NCI-H345 treated with DMSO at 0.1 percent for 48 hours (cell line): ENCODE measurements at regions not wholly inside any gene's neighbourhood (a gene's known extent, or its start where the extent isn't known, plus 50 kb on each side); places are given as distances from the start of the nearest gene placed in this dataset.

Experiments used
- DNase-seq: peaks from one replicate; lab custom pipeline; 2025; ENCODE audit not compliant: unreplicated experiment; lab: John Stamatoyannopoulos, UW

DNA sequence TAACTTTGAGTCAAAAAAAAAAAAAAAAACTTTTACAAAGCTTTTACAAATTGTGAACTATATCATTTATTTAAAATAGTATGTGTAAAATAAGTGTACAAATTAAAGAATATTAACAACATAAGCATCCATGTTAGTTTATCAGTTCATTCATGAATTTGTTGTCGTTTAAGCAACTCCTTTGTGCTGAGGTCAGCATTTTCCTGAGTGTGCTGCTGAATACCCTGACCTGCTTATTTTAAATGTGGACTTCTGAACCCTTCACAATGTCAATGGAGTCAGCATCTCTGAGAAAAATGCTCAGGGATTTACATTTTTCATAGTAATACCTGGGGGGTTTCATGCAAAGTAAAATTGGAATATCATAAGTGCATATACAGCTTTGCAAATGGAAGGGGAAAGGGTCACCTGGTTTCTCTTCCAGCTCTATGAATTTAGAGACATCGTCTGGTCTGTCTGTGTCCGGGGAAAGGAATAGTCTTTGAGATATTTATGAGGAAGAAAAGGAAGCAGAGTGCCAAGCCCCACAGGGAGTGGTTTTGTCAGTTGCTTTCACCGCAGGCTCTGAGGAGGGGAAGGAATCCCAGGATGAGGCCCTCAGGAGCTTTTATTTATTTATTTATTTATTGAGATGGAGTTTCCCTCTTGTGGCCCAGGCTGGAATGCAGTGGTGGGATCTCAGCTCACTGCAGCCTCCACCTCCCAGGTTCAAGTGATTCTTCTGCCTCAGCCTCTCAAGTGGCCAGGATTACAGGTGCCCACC is 125.5 kb upstream of the SVIL start:
- no peak for DNase-seq

DNA sequence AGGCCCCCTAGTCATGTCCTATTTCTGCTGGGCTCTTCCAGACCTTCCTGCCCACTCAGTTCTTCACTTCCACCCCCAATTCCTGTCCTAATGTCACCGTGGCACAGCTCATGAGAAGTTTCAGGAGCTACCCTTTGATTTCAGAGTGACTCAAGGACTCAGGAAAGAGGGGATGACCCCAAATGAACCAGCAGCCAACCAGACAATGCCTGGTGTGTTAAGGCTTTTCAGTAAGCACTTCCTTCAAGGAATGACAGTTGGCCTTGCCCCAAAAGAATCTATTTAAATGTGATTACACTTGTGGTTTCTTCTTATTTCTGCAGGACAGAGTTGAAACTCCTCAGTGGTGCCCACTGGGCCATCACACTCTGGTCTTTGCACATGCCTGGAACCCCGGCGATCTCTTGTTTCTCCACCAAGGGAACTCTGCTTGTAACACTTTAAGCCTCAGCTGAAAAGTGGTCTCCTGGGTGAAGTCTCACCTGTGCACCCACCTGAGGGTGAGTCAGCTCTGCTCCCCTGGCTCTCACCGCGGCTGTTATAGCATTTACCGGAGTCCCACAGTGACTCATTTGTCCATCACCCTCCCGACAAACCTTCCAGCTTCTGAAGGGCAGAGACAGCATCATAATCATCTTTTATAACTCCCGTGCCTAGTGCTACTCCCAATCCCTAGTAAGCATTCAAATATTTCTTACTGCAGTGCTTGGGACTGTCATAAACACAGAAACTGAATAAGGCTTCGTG is 123.0 kb upstream of the SVIL start:
- no peak for DNase-seq

DNA sequence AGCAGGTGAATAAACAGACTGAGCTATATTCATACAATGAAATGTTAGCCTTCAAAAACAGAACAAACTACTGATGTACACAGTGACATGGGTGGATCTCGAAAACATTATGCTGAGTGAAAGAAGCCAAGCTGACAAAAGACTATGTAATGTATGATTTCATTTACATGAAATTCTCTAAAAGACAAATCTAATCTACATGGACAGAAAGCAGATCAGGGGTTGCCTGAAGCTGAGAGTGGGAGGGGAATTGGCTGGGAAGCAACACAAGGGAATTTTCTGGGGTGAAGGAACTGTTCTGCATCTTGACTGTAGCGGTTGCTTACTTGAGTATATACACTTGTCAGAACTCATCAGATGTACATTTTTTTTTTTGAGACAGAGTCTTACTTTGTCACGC is 121.7 kb upstream of the SVIL start:
- DNase-seq = no peak

DNA sequence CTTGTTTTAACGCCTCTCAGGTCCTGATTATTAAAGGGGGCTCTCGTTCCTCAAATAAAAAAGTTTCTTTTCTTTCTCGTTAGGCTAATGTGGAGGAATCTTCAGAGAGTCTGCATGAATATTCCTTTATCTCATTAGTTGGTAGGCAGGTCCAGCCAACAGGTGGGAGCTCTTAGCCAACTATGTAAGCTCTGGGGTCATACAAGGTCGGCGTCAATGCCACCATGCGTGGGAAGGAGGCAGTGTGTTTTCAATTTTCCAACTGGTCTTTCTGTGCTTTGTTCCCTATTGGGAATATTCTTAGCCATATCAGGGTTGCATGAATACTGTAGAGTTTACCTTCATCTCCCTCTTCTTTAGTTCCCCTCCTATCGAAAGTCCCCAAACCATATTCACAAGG is 118.5 kb upstream of the SVIL start:
- DNase-seq = no peak

DNA sequence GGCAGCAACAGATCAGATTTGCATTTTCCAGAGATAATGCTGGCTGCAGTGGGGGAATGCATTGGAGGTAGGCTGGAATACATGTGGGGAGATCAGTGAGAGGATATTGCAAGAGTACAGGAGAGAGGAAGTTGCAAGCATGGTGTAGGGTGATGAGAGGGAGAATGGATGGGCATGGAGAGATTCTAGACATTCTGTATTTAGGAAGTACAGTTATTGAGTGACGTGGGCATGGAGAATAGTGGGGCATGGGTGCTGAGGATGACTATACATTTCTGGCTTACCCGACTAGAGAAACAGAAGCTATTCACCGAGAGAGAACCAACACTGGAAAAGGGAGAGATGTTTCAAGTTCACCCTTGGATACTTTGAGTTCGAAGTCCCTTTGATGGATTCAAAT is 116.9 kb upstream of the SVIL start:
- no peak for DNase-seq

DNA sequence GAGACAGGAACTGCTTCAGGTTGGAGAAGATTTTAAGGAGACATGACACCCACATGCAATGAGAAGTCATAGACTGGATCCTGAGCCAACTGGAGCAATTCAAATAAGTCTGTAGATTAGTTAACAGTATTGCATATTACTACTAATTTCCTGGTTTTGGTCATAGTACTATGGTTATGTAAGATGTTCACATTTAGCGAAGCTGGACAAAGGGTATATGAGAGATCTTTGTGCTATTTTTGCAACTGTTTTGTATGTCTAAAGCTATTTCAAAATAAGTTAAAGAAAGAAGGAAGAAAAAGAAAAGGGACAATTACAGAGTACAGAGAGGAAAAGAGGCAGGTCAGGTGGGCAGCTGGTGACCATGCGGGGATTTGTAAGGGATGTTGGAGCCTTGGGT is 116.5 kb upstream of the SVIL start:
- no peak for DNase-seq

DNA sequence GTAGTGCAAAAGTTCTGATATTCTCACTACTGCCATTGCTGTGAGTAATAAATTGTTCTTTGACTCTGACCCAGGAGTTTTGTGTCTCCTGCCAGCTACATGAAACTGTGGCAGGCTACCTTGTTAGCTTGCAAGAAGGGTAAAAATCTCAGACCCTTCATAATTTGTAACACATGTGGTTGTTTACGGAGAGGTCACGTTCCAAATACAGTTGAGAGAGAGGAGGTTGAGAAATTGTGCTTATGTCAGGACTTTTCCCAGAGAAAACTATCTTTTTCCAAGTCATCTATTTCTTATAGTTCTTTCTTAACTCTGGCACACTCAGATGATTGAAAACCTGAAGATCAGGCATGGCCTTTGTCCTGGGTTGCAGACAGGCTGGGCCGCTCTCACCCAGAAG is 114.4 kb upstream of the SVIL start:
- no peak for DNase-seq

DNA sequence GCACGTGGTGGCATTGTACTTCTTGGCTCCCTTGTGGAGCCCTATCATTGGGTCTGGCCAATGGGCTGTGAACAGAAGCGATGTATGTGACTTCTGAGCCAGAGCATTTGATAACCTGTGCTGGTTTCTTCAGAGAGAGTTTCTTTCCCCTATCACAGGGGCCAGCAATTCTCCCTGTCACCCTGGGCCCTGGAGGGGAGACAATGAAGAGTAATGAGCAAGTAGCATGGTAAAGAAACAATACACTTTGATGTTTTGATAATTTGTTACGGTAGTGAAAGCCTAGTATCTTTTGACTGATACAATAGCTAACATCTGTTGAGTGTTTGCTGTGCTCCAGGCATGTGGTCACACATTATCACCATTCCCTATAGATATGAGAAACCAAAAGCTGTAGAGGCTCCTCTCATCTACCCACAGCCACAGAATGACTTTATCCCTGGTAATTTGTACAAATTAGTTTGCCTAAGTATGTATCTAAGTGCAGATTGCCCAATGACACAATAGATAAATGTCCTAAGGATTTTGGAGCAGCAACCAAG is 113.4 kb upstream of the SVIL start:
- no peak for DNase-seq

DNA sequence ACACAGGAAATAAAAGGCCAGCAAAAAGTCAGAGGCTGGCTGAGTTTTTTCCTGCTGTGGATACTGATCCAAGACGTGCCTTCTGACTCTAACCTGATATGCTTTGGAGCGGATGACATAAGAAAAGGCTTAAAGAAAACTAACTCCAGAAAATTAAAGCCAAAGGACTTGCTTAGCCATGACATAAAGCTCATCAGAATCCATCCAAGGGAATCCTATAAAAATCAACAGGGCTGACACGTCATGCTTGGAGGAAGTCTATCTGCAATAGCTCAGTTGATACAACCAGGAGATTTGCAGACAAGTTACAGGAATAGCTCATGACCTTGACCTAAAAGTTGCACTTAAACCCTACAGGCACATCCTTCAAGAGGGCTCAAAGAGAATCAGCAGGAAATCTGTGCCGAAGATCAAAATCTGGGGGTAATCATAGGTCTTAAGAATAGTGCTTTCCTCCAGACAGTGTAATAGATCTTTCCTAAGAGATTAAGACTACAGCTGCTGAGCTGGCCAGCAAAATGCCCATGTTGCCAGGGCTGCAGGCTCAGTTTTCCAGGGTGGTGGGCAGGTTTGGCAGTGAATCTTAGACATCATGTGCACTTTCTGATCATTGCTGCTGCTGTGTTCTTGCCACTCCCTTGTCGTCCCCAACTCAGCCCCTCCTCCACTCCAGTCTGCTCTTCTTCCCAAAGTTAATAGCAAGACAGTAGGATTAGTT is 111.5 kb upstream of the SVIL start:
- no peak for DNase-seq

DNA sequence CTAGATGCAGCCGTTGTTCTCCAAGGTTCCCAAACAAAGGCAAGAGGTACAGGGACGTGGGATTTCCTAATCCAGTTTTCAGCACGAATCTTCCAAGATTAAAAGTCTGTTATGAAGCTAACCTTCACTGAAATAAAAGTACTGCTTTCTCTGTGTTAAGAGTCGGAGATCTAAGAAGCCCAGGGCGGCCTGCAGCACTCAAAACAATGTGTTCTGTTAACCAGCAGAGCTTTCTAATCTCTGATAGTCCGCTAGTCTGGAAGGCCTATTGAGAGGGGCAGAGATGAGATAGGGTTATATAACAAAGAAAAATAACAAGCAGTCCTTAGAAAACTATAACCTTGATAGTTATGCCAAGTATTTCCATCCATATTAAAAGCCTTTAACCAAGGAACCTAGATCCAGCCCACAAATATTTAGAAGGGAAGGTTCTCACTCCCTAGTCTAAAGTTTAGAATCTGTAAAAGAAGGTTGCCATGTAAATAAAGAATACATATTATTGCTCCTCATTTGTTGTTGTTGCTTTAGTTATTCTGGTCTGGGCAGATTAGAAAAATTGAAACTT is 106.3 kb upstream of the SVIL start:
- DNase-seq = no peak

DNA sequence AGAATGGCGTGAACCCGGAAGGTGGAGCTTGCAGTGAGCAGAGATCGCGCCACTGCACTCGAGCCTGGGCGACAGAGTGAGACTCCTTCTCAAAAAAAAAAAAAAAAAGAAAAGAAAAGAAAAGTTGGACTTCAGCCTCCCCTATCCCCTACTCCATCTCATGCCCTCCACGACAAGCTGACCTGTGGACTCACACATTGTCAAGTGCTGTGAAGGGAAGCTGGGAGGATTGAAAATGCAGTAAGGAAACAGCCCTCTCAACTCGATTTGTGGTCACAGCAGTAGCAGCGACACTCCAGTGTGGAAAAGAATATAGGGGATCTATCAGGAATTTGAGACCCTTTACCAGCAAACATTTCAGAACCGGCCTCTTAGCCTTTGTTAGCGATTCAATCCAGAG is 103.6 kb upstream of the SVIL start:
- DNase-seq = no peak

DNA sequence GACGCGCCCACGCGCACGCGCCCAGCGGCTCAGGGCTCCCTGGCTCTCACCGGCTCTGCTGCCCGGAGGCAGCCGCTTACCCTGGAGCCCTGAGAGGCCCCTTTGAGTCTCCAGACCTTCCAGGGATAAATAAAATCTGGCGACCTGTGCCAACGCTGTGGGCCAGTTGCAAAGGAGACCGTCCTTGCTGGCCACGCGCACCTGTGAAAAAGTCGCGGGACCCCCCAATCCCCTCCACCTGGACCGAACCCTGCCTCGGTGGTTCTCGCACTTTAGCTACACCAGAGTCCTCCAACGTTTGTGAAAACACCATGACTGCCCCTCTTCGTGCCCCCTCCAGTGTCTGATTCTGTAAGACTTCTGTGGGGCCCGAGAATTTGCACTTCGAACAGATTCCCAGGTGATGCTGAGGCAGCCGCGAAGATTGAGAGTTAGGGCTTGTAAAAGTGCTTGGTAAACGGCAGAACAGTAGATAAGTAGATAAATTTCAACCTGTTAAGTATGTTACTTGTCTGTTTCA is 102.4 kb upstream of the SVIL start:
- DNase-seq = peak; percentile 18

DNA sequence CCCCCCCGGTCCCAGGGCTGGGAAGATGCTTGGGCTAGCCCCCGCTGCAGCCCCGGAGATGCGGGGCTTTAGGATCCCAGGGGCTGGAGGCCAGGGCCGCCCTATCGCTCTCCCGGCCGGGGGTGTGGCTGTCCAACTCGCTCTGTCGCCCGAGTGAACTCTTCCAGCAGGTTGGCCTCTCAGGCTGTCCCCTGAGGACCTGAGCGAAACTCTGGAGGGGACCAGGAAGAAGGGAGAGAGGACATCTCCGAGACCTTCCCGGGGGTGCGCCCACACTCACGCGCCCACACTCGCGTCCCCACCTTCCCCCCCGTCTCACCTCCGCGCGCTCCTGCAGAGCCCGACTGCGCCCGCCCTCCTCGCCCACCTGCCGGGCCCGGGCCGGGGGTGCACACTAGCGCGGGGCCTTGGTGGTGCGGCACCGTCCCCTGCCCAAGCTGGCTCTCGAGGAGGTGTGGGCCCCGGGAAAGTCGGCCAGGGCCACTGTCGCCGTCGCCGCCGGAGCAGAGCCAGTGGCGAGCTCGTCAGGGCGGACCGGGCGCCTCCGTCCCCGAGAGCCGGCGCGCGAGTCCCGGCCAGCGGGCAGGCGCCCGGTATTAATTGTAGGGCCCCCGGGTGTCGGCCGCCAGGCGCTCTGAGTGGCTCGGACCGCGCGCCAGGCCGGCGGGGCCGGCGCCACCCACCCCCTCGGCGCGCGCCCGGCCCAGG is 101.7 kb upstream of the SVIL start:
- no peak for DNase-seq

DNA sequence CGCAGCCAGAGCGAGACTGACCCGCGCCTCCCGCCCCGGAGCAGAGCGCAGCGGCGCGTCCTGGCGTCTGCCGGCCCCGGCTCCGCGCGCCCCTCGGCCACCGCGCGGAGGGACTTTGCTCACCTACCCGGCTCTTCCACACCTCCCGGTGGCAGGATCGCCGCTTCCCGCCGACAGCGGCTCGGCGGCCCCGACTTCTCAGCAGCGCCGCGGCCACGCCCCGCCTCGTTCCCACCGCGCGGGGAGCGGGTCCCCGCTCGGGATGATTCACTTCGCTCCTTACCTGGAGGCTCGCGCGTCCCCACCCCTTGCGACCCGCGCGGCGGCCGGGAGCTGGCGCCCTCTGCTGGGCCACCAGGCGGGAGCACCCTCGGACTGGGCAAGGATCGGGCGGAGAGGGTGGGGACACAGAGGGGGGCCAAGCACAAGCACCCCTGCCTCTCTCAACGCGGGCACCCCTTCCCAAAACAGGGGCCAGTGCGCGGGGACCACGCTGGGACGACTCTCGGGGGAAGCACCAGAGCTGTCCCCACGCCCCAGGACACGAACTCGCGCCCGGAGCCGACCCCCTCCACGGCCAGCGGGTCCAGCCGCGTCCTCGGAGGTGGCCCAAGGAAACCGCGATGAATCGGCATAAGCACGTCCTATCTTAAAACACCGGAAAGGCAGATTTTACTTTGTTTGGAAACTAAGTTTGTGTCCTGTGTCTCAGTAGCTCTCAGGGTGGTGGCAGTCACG is 101.0 kb upstream of the SVIL start:
- peak; percentile 23 for DNase-seq

DNA sequence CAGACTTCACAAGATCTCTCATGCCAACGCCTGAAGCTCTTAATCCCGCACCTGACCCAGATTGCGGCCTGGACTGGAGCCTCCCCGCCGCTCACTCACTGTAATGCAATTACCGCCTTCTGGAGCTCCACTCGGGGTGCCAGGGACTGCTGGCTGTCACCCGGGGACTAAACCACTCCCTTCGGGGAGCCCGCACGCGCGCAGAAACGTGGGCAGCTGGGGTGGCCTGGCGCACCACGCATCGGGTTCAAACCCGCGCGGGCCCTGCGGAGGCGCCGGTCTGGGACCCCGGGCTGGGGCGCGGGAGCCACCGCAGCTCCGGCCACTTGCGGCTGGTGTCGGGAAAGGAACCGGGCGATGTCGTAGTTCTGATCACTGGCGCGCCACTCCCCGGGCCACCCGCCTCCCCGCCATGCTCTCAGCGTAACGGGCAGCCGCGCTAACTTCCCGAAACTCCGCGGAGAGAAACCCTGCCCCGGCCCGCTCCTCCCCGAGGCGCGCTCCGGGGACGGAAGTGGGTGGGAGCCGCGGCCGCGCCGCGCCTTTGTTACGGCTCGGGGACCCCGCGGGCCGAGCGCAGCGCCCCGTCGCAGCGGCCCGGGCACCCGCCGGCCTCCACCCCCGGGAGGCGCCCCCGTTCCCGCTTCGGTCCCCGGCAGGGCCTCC is 100.3 kb upstream of the SVIL start:
- no peak for DNase-seq

DNA sequence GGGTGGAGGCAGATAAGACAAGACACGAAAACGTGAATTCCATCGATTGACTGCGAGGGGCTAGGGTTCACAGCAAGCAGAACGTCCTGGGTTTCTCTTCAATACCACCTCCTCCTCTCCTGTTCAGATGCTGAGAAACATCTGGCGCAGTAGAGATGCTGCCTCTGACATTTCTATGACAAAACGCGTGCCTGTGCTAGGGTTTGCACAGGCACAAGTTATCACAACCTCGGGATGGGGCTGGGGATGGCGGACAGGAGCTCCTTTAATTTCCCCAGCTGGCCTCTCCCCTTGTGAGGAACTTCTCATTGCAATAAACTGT is 99.8 kb upstream of the SVIL start:
- DNase-seq = no peak

DNA sequence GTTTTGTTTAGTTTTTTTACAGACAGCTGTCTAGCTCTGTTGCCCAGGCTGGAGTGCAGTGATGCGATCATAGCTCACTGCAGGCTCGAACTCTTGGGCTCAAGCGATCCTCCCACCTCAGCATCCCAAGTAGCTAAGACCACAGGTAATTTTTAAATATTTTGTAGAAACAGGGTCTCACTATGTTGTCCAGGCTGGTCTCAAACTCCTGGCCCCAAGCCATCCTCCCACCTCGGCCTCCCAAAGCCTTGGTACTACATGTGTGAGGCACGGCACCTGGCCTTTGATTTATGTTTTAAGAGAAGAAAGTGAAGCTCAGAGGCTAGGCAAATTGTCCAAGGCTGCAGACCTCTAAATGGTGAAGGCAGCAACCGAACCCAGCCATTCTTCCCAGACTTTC is 98.6 kb upstream of the SVIL start:
- DNase-seq = no peak

DNA sequence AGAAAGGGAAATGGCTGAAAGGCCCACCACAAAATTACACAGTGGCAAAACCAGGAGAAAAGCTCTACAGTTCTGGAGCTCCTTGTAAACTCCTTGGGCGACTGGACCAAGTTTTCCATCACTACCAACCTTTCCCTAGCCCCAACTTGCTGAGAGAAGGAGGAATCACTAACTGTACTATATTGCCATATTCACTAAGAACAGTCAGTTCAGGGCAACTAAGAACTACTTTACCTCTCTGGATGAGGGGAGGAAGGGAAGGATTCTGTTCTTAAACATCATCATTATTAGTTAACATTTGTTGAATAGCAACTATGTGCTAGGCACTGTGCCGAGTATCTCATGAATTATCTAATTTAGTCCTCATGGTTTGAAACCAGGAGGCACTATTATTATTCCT is 98.1 kb upstream of the SVIL start:
- DNase-seq = no peak

DNA sequence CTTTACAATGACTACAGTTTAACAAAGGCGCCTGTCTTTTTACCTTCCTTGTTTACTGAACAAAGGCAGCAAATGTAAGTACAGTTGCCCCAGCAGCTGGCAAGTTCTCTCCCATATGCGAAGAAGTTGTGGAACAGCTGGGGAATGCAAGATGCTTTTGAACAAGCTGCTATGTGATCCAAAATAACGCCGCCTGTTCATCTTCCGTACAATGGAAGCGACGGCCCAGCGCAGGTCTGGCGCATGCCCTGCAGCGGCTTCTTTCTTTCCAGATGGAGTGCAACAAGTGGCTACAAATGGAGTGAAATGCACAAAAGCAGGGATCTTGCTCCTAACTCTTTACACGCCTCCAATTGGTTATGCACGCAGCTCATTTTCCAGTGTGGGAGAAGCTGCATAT is 97.0 kb upstream of the SVIL start:
- DNase-seq = peak; percentile 21

DNA sequence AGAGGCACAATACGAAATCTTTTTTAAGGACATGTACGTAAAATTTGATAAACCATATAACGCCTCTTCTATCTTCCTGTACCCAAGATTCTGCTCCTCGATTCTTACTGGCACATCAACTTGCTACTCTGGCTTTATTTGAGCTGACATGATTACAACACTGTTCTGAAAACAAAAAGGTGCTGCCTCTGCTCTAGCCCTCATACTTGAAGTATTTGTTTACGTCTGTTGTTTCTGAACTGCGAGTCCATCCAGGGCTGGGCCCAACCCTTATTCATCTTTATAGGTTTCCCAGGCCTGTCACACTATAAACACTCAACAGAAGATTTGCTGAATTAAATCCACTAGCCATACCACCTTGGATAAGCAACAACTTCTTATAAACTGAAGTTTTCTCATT is 96.2 kb upstream of the SVIL start:
- no peak for DNase-seq
